Limb (tissue), 2 donors: ENCODE measurements at regions not wholly inside any gene's neighbourhood (a gene's known extent, or its start where the extent isn't known, plus 50 kb on each side); places are given as distances from the start of the nearest gene placed in this dataset.

Experiments used
- DNase-seq, 2 donors: peaks; one replicate each; pipeline ENCODE4 v3.0.0-alpha.2; 2016; ENCODE audit errors: extremely low spot score in 2 of 2

- no peak for DNase-seq
Observed at GRCh38 chr1:198106011-198106410, 50.8 kb upstream of the NEK7 start.
